ENCODE measurements at regions not wholly inside any gene's neighbourhood (a gene's known extent, or its start where the extent isn't known, plus 50 kb on each side); places are given as distances from the start of the nearest gene placed in this dataset.

DNA sequence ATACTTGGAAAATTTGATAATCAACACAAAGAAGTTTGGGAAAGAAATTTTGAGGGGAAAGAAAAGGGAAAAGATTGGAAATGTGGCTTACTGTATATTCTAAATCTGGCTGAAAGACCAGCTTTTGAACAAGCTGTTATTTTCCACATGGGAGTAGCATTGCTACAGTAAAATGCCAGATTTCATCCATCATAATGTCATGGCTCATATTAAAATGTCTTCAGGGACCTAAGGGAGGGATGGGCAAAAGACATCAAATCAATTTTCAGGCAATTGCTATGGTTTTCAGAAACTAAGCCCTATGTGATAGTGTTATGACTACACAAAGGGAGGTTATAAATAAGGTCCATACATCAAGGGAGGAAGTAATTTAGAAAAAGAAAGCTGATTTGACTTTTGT is 1116.9 kb upstream of the CELF2 start:
- TF ChIP-seq, protein P1, sequence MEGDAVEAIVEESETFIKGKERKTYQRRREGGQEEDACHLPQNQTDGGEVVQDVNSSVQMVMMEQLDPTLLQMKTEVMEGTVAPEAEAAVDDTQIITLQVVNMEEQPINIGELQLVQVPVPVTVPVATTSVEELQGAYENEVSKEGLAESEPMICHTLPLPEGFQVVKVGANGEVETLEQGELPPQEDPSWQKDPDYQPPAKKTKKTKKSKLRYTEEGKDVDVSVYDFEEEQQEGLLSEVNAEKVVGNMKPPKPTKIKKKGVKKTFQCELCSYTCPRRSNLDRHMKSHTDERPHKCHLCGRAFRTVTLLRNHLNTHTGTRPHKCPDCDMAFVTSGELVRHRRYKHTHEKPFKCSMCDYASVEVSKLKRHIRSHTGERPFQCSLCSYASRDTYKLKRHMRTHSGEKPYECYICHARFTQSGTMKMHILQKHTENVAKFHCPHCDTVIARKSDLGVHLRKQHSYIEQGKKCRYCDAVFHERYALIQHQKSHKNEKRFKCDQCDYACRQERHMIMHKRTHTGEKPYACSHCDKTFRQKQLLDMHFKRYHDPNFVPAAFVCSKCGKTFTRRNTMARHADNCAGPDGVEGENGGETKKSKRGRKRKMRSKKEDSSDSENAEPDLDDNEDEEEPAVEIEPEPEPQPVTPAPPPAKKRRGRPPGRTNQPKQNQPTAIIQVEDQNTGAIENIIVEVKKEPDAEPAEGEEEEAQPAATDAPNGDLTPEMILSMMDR (IDR thresholded peaks at IDR 0.05; ENCODE audit: poor library complexity): no peak
- no peak for TF ChIP-seq EZH2phosphoT487 (IDR thresholded peaks at IDR 0.05; ENCODE audit: low read depth, severe bottlenecking, unreplicated experiment)
